PC-9 (cell line): ENCODE measurements at regions not wholly inside any gene's neighbourhood (a gene's known extent, or its start where the extent isn't known, plus 50 kb on each side); places are given as distances from the start of the nearest gene placed in this dataset.

ENCODE experiments used
- BruUV-seq: library from RNA; stranded (reverse); fragments of 400-500 nt; replicated peaks from 2 replicates; lab custom pipeline; 2021; lab: Mats Ljungman, UMichigan
- CTCF ChIA-PET: fragments of 300-600 bp; sonication (Branson Sonifier 250); formaldehyde crosslinking; loops from one replicate; lab custom pipeline; 2022; ENCODE audit warnings: antibody characterized with exemption; lab: Charles Lee
- POLR2A ChIA-PET: fragments of 300-600 bp; sonication (Branson Sonifier 250); formaldehyde crosslinking; loops from one replicate; lab custom pipeline; 2022; ENCODE audit warnings: antibody characterized with exemption; ENCODE audit not compliant: unreplicated experiment; lab: Charles Lee
- DNase-seq, 2 experiments: peaks; one replicate each; pipeline versions ENCODE4 v3.0.0 to v3.0.0-alpha.2; 2015 to 2022; ENCODE audit warnings: mixed read lengths in 1 of 2
- H2AFZ ChIP-seq: fragments of 200-600 bp; sonication (generic); 2 replicates; pipeline ENCODE4 v1.8.1; 2017; ENCODE audit warnings: antibody characterized with exemption
- H3F3A ChIP-seq: fragments of 200-600 bp; sonication (generic); 2 replicates; pipeline ENCODE4 v1.8.1; 2017; ENCODE audit warnings: antibody characterized with exemption, mild to moderate bottlenecking, low read depth; ENCODE audit not compliant: insufficient read depth
- H3K27ac ChIP-seq: fragments of 200-600 bp; sonication (generic); 2 replicates; pipeline ENCODE4 v1.6.1; 2016; ENCODE audit warnings: mixed run types
- H3K27me3 ChIP-seq: fragments of 200-600 bp; sonication (generic); 2 replicates; pipeline ENCODE4 v1.6.1; 2016; ENCODE audit warnings: low read depth, mixed run types; ENCODE audit not compliant: insufficient read depth
- H3K36me3 ChIP-seq: fragments of 200-600 bp; sonication (generic); 2 replicates; pipeline ENCODE4 v1.6.1; 2016; ENCODE audit warnings: low read depth, mixed run types
- H3K4me1 ChIP-seq: fragments of 200-600 bp; sonication (generic); replicated peaks from 2 replicates; pipeline ENCODE4 v1.6.1; 2016; ENCODE audit warnings: mixed run types; ENCODE audit not compliant: insufficient read depth
- H3K4me2 ChIP-seq: fragments of 200-600 bp; sonication (generic); 2 replicates; pipeline ENCODE4 v1.6.1; 2017; ENCODE audit warnings: mixed run types
- H3K4me3 ChIP-seq: fragments of 200-600 bp; sonication (generic); 2 replicates; pipeline ENCODE4 v1.6.1; 2016; ENCODE audit warnings: mixed run types
- H3K79me2 ChIP-seq: fragments of 200-600 bp; sonication (generic); 2 replicates; pipeline ENCODE4 v1.6.1; 2017; ENCODE audit warnings: low read depth, mixed run types
- H3K9me2 ChIP-seq: fragments of 200-600 bp; sonication (generic); 2 replicates; pipeline ENCODE4 v1.8.1; 2017; ENCODE audit warnings: mild to moderate bottlenecking; ENCODE audit not compliant: insufficient read depth
- H3K9me3 ChIP-seq: fragments of 200-600 bp; sonication (generic); 2 replicates; pipeline ENCODE4 v1.8.1; 2016; ENCODE audit warnings: low read depth; ENCODE audit not compliant: insufficient read depth
- H4K20me1 ChIP-seq: fragments of 200-600 bp; sonication (generic); 2 replicates; pipeline ENCODE4 v1.8.1; 2017; ENCODE audit not compliant: insufficient read depth
- EZH2 ChIP-seq: fragments of 200-600 bp; sonication (generic); IDR thresholded peaks from 2 replicates; pipeline ENCODE4 v1.8.0; 2017; ENCODE audit warnings: antibody characterized with exemption, low read depth
- intact Hi-C: fragments of 100-400 bp; cut with micrococcal nuclease; formaldehyde crosslinking; loops from one replicate; pipeline ENCODE4 v1.10.0; 2022; ENCODE audit not compliant: unreplicated experiment
- TF ChIP-seq, protein P1 (sequence below): fragments of 200-600 bp; sonication (generic); conservative IDR thresholded peaks from 2 replicates; pipeline ENCODE4 v1.6.1; 2017; ENCODE audit warnings: mixed run types, antibody characterized with exemption, mild to moderate bottlenecking, moderate library complexity

DNA sequence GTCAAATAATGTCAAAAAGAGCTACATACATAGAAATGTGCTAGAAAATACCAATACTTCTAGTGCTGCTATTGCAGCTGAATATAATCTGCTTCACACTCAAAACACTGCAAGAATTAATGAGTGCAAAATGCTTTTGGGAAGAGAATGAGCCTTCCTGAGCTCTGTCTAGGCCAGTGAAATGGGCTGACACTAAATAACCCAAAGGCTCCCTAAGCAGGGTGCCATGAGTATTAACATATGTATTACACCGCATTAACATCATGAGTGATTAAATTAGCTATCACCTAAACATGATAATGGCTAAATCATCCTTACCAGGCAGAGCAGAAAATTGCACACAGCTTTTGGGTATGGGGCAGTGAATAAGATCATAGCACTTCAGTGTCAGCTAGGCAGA is 806.3 kb upstream of the NECTIN3 start:
- DNase-seq: no peak
- H3K4me2 ChIP-seq: no peak overlapping the region
- BruUV-seq: no TSS peak
- no peaks in the 10 kb centered on the region for H3F3A ChIP-seq
- no peaks in the 10 kb centered on the region for H3K36me3 ChIP-seq
- intact Hi-C loops: no loop called here
- H3K27me3 ChIP-seq: no peaks in the 10 kb centered on the region
- ChIA-PET POLR2A (no interaction called here), CTCF (no interaction called here)
- H3K27ac ChIP-seq: no peak overlapping the region
- H4K20me1 ChIP-seq: no peaks in the 10 kb centered on the region
- H3K79me2 ChIP-seq: no peaks in the 10 kb centered on the region
- no peak overlapping the region for H2AFZ ChIP-seq
- no peak for TF ChIP-seq EZH2
- TF ChIP-seq, protein P1, sequence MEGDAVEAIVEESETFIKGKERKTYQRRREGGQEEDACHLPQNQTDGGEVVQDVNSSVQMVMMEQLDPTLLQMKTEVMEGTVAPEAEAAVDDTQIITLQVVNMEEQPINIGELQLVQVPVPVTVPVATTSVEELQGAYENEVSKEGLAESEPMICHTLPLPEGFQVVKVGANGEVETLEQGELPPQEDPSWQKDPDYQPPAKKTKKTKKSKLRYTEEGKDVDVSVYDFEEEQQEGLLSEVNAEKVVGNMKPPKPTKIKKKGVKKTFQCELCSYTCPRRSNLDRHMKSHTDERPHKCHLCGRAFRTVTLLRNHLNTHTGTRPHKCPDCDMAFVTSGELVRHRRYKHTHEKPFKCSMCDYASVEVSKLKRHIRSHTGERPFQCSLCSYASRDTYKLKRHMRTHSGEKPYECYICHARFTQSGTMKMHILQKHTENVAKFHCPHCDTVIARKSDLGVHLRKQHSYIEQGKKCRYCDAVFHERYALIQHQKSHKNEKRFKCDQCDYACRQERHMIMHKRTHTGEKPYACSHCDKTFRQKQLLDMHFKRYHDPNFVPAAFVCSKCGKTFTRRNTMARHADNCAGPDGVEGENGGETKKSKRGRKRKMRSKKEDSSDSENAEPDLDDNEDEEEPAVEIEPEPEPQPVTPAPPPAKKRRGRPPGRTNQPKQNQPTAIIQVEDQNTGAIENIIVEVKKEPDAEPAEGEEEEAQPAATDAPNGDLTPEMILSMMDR: no peak
- H3K9me2 ChIP-seq: no peaks in the 10 kb centered on the region
- H3K4me3 ChIP-seq: no peak overlapping the region
- no peaks in the 10 kb centered on the region for H3K4me1 ChIP-seq
- H3K9me3 ChIP-seq: no peaks in the 10 kb centered on the region

DNA sequence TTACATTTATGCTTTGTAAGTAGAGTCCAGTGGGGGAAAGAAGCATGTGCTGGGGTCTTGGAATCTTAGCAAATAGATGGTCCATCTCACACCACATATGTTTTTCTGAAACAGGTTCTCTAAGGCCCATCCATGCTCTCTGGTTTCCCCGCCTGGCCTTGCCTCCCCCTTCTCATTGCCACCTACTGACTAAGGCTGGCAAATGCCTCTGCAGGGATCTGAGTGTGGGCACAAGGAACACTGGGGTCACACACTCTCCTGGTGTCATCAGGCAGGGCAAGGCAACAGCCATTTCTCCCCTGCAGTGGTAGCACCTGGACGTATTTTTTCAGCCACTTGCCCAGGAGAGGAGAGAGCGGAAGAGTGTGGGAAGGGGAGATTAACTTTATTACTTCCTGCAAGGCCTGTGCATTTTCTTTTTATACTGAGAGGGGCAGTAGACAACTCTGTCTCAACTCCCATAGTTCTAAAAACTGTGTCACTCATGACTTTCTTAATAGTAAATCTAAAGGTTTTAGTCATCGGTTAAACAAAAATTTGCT is 804.2 kb upstream of the NECTIN3 start:
- H3K4me1 ChIP-seq: no peaks in the 10 kb centered on the region
- H4K20me1 ChIP-seq: no peaks in the 10 kb centered on the region
- H3F3A ChIP-seq: no peaks in the 10 kb centered on the region
- H3K27me3 ChIP-seq: no peaks in the 10 kb centered on the region
- H3K79me2 ChIP-seq: no peaks in the 10 kb centered on the region
- POLR2A ChIA-PET: no interaction called here
- no peak overlapping the region for H3K4me2 ChIP-seq
- DNase-seq: no peak
- no peaks in the 10 kb centered on the region for H3K36me3 ChIP-seq
- H3K4me3 ChIP-seq: no peak overlapping the region
- intact Hi-C loops: no loop called here
- TF ChIP-seq, protein P1: no peak
- no peak for TF ChIP-seq EZH2
- no peaks in the 10 kb centered on the region for H3K9me3 ChIP-seq
- H3K27ac ChIP-seq: no peak overlapping the region
- no peaks in the 10 kb centered on the region for H3K9me2 ChIP-seq
- no TSS peak for BruUV-seq
- CTCF ChIA-PET: no interaction called here
- H2AFZ ChIP-seq: no peak overlapping the region

DNA sequence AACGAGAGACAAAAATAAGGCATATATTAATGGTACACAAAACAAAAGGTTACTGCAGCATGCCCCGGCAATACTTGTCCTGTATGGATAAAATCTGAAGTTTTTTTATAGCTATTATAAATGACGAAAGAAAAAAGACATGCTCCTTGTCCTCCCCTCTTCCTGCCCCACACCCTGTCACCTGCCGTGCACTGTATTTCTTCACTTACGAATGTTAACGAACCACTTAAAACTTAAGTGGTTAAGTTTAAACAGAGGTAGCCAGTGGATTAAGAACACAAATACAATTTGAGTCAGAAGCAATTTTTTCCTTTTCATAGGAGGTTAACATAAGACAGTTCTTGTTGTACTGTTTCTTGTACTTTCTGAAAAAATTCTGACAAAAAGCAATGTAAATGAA is 799.1 kb upstream of the NECTIN3 start:
- CTCF ChIA-PET: no interaction called here
- no peaks in the 10 kb centered on the region for H3K27me3 ChIP-seq
- no peaks in the 10 kb centered on the region for H3F3A ChIP-seq
- no peaks in the 10 kb centered on the region for H3K9me2 ChIP-seq
- no peaks in the 10 kb centered on the region for H4K20me1 ChIP-seq
- H3K9me3 ChIP-seq: no peaks in the 10 kb centered on the region
- H3K27ac ChIP-seq: no peak overlapping the region
- no peak overlapping the region for H3K4me3 ChIP-seq
- H3K4me1 ChIP-seq: no peaks in the 10 kb centered on the region
- BruUV-seq: no TSS peak
- H3K36me3 ChIP-seq: no peaks in the 10 kb centered on the region
- H3K4me2 ChIP-seq: no peak overlapping the region
- no peak overlapping the region for H2AFZ ChIP-seq
- TF ChIP-seq, protein P1: no peak
- no peak for TF ChIP-seq EZH2
- no peak for DNase-seq
- no peaks in the 10 kb centered on the region for H3K79me2 ChIP-seq
- intact Hi-C loops: no loop called here
- POLR2A ChIA-PET: interaction anchor here (0.6 kb wide), 1 partner anchor 151 kb away, joined by 9 read pairs; no protein-coding TSS in a partner anchor
